ENCODE measurements at regions not wholly inside any gene's neighbourhood (a gene's known extent, or its start where the extent isn't known, plus 50 kb on each side); places are given as distances from the start of the nearest gene placed in this dataset.

DNA sequence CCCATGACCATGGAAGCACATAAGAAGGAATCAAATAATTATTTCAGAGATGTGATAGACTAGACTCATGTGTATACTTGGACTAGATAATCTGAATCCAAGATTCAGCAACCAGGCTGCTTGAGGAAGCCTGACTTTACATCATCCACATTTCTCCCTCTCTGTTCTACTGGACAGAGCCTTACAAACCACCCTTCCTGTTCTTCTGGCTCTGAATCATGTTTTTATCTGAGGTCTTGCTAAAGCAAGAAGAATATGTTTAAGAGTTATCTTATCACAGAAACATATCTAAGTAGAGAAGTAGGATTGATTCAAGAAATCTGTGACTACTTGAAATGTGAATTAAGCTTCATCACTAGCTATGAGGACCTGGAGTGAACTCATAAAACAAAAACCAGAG is 71.1 kb upstream of the SLC24A5 start:
- TF ChIP-seq CTCF (IDR thresholded peaks at IDR 0.05) (no peak), ZFX (IDR thresholded peaks at IDR 0.05; ENCODE audit: borderline replicate concordance) (no peak)

All from 22Rv1 (cell line).